NCI-H1092 treated with DMSO at 0.1 percent for 48 hours (cell line): ENCODE measurements at regions not wholly inside any gene's neighbourhood (a gene's known extent, or its start where the extent isn't known, plus 50 kb on each side); places are given as distances from the start of the nearest gene placed in this dataset.
"Not testable (repeated sequence)": the region's sequence is repeated elsewhere in the genome, so short reads cannot be mapped to it uniquely, and the experiment has no call there.

Source experiments
- DNase-seq: peaks from one replicate; lab custom pipeline; 2025; lab: John Stamatoyannopoulos, UW

- DNase-seq = no peak
These were observed 61.8 kb upstream of the PGBD5 start for GRCh38 chr1:230487773-230488428.

- DNase-seq = no peak
These were observed 50.5 kb upstream of the PGBD5 start for GRCh38 chr1:230476622-230477003.

GRCh38 chr1:230475856-230476621 is 49.9 kb upstream of the PGBD5 start:
- not testable (repeated sequence) for DNase-seq
